Glutamatergic neuron (in vitro differentiated cells): ENCODE measurements at regions not wholly inside any gene's neighbourhood (a gene's known extent, or its start where the extent isn't known, plus 50 kb on each side); places are given as distances from the start of the nearest gene placed in this dataset.

Experiments used
- DNase-seq: peaks from one replicate; pipeline ENCODE4 v3.0.0; 2022
- H3K27ac Mint-ChIP-seq: one replicate; pipeline ENCODE4 v1.8.0; 2020; ENCODE audit warnings: mild to moderate bottlenecking, mixed read lengths, inconsistent platforms; ENCODE audit not compliant: unreplicated experiment
- H3K27me3 Mint-ChIP-seq: one replicate; pipeline ENCODE4 v1.8.0; 2020; ENCODE audit warnings: mild to moderate bottlenecking, moderate library complexity, mixed read lengths, inconsistent platforms; ENCODE audit not compliant: unreplicated experiment
- H3K36me3 Mint-ChIP-seq: one replicate; pipeline ENCODE4 v1.8.0; 2020; ENCODE audit warnings: mild to moderate bottlenecking, mixed read lengths, inconsistent platforms; ENCODE audit not compliant: unreplicated experiment
- H3K4me1 Mint-ChIP-seq: one replicate; pipeline ENCODE4 v1.8.0; 2020; ENCODE audit warnings: mild to moderate bottlenecking, low read depth, mixed read lengths, inconsistent platforms; ENCODE audit not compliant: unreplicated experiment
- H3K4me3 Mint-ChIP-seq: one replicate; pipeline ENCODE4 v1.8.0; 2020; ENCODE audit warnings: mild to moderate bottlenecking, mixed read lengths, inconsistent platforms; ENCODE audit not compliant: unreplicated experiment
- H3K9me3 Mint-ChIP-seq: one replicate; pipeline ENCODE4 v1.8.0; 2020; ENCODE audit warnings: mild to moderate bottlenecking, moderate library complexity, mixed read lengths, inconsistent platforms; ENCODE audit not compliant: unreplicated experiment
- TF ChIP-seq, protein P1 (sequence below): fragments of 200-600 bp; sonication (generic); IDR thresholded peaks from one replicate; pipeline ENCODE4 v1.5.0; 2021; ENCODE audit not compliant: partially characterized antibody, unreplicated experiment

DNA sequence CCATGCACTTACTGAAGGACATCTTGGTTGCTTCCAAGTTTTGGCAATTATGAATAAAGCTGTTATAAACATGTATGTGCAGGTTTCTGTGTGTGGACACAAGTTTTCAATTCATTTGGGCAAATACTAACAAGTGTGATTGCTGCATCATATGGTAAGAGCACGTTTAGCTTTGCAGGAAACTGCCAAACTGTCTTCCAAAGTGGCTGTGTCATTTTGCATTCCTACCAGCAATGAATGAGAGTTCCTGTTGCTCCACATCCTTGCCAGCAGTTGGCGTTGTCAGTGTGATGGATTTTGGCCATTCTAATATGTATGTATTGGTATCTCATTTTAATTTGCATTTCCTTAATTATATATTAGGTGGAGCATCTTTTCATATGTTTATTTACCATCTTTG is 280.1 kb downstream of the SV2B start:
- Mint-ChIP-seq H3K27me3 (no peaks in the 10 kb centered on the region), H3K4me1 (no peaks in the 10 kb centered on the region), H3K36me3 (no peaks in the 10 kb centered on the region), H3K27ac (no peak overlapping the region), H3K4me3 (no peak overlapping the region), H3K9me3 (no peaks in the 10 kb centered on the region)
- TF ChIP-seq, protein P1, sequence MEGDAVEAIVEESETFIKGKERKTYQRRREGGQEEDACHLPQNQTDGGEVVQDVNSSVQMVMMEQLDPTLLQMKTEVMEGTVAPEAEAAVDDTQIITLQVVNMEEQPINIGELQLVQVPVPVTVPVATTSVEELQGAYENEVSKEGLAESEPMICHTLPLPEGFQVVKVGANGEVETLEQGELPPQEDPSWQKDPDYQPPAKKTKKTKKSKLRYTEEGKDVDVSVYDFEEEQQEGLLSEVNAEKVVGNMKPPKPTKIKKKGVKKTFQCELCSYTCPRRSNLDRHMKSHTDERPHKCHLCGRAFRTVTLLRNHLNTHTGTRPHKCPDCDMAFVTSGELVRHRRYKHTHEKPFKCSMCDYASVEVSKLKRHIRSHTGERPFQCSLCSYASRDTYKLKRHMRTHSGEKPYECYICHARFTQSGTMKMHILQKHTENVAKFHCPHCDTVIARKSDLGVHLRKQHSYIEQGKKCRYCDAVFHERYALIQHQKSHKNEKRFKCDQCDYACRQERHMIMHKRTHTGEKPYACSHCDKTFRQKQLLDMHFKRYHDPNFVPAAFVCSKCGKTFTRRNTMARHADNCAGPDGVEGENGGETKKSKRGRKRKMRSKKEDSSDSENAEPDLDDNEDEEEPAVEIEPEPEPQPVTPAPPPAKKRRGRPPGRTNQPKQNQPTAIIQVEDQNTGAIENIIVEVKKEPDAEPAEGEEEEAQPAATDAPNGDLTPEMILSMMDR, result no peak
- DNase-seq, result no peak

DNA sequence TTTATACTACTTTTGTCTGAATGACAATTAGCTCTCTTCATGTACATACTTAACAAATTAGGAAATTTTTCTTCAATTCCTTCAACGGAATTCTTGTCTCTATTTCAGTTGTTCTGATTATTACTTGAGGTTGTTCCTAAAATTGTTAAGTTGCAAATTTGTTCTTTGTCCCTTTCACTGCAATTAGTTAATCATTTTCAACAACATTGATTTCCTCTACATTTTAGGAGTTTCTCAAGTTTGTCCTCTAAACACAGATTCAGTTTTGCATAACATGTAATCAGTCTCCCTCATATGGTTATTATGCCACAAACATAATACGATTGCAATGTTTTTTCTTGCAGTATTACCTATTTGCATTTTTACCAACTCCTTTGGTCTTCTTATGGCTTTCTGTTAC is 283.5 kb downstream of the SV2B start:
- TF ChIP-seq, protein P1, result no peak
- Mint-ChIP-seq H3K27me3 (no peaks in the 10 kb centered on the region), H3K4me3 (no peak overlapping the region)

DNA sequence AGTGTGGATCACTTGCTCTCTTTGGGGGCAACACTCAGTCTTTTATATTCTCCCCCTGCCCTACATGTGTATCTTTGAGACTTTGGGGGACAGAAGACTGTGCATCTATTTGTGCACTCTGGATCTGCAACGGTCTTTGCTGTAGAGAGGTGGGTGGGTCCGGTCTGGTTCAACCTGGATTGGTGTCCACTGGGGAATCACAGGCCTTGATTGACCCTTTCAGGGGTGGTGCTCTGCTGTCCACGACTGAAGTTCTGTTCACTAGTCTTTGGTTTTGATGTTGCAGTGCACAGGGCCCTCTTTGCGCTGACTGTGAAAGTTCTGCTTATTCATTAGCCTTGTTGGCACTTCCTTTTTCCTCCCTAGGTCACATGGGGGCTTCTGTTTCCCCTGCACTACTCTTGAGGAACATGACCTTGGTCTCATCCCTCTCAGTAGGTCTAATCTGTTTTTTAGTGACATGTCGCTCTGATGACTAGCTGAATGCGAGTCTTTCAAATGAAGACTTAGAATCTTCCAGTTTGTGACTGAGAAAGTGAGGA is 284.2 kb downstream of the SV2B start:
- no peaks in the 10 kb centered on the region for H3K27me3 Mint-ChIP-seq
- TF ChIP-seq, protein P1, result no peak
- H3K4me1 Mint-ChIP-seq, result no peaks in the 10 kb centered on the region
- no peaks in the 10 kb centered on the region for H3K36me3 Mint-ChIP-seq
- no peak overlapping the region for H3K4me3 Mint-ChIP-seq
- no peak for DNase-seq
- no peak overlapping the region for H3K27ac Mint-ChIP-seq
- peaks cover 2% of the 10 kb centered on the region for H3K9me3 Mint-ChIP-seq

More for the DNA sequence above, 283.5 kb downstream of the SV2B start:
- no peaks in the 10 kb centered on the region for H3K9me3 Mint-ChIP-seq
- H3K27ac Mint-ChIP-seq, result no peak overlapping the region
- no peak for DNase-seq
- H3K4me1 Mint-ChIP-seq, result no peaks in the 10 kb centered on the region
- H3K36me3 Mint-ChIP-seq, result no peaks in the 10 kb centered on the region

DNA sequence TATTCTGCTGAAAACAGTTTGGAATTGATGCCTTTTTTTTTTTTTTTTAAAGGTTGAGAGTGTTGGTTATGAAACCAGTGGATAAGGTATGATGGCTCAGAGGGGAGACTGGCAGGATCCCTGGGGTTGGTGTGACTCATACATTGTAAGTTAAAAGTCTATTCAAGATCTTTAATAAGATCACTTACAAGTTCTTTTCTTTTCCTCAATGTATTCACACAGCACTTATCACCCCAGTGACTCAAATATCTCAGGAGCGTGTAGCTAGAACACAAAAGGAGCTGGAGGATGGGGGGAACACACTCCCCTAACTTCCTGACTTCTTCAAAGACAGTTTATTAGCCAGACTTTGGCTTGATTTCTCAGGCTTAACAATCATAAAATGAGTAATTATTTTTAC is 285.3 kb downstream of the SV2B start:
- peaks cover 4% of the 10 kb centered on the region for H3K9me3 Mint-ChIP-seq
- no peaks in the 10 kb centered on the region for H3K36me3 Mint-ChIP-seq
- no peak for DNase-seq
- H3K4me1 Mint-ChIP-seq, result no peaks in the 10 kb centered on the region
- no peak overlapping the region for H3K27ac Mint-ChIP-seq
- H3K4me3 Mint-ChIP-seq, result no peak overlapping the region
- no peaks in the 10 kb centered on the region for H3K27me3 Mint-ChIP-seq
- TF ChIP-seq, protein P1, result no peak

DNA sequence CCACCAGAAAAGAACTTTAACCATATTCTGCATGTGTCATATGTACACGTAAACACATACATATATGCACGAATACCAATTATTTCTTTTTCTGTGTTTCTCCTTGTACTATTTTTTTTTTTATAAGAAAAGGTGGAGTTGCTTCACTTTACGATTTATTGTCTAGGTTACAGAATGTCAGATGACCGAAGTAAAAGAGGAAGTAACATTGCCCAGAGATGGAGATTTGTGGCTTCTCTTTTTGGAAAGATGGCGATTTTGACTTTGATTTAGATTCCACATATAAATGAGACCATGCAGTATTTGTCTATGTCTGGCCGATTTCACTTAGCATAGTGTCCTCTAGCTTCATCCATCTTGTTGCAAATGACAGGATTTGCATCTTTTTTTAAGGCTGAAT is 293.1 kb downstream of the SV2B start:
- no peak for DNase-seq
- H3K9me3 Mint-ChIP-seq, result peaks cover 4% of the 10 kb centered on the region
- H3K36me3 Mint-ChIP-seq, result no peaks in the 10 kb centered on the region
- no peak overlapping the region for H3K4me3 Mint-ChIP-seq
- H3K4me1 Mint-ChIP-seq, result no peaks in the 10 kb centered on the region
- TF ChIP-seq, protein P1, result no peak
- H3K27ac Mint-ChIP-seq, result no peak overlapping the region
- H3K27me3 Mint-ChIP-seq, result no peaks in the 10 kb centered on the region
